IMR-90 (cell line): ENCODE measurements at regions not wholly inside any gene's neighbourhood (a gene's known extent, or its start where the extent isn't known, plus 50 kb on each side); places are given as distances from the start of the nearest gene placed in this dataset.

ENCODE experiments used
- CEBPB ChIP-seq: IDR thresholded peaks from 2 replicates; pipeline ENCODE4 v1.6.1; 2012; ENCODE audit warnings: low read depth, low read length, improper control_type of control experiment
- CTCF ChIP-seq: conservative IDR thresholded peaks from 2 replicates; pipeline ENCODE4 v1.5.1; 2012; ENCODE audit warnings: mild to moderate bottlenecking, low read depth, low read length, improper control_type of control experiment
- FOS ChIP-seq: fragments of 150-350 bp; IDR thresholded peaks from 2 replicates; pipeline ENCODE4 v1.6.1; 2016; ENCODE audit warnings: low read depth, low read length
- MAZ ChIP-seq: IDR thresholded peaks from 2 replicates; pipeline ENCODE4 v1.6.1; 2012; ENCODE audit warnings: low read depth, mild to moderate bottlenecking, low read length, improper control_type of control experiment, moderate library complexity, borderline replicate concordance
- MXI1 ChIP-seq: IDR thresholded peaks from 2 replicates; pipeline ENCODE4 v1.6.1; 2012; ENCODE audit warnings: low read depth, mild to moderate bottlenecking, low read length, moderate library complexity, borderline replicate concordance
- POLR2A ChIP-seq: IDR thresholded peaks from 2 replicates; pipeline ENCODE4 v1.6.1; 2012; ENCODE audit warnings: mild to moderate bottlenecking, low read depth, low read length
- RAD21 ChIP-seq: IDR thresholded peaks from 2 replicates; pipeline ENCODE4 v1.6.1; 2012; ENCODE audit warnings: low read length, improper control_type of control experiment
- RFX5 ChIP-seq: IDR thresholded peaks from 2 replicates; pipeline ENCODE4 v1.8.0; 2012; ENCODE audit warnings: low read depth, mild to moderate bottlenecking, low read length, moderate library complexity
- SMC3 ChIP-seq: fragments of 150-350 bp; IDR thresholded peaks from 2 replicates; pipeline ENCODE4 v1.6.1; 2016; ENCODE audit warnings: low read depth, mild to moderate bottlenecking, antibody characterized with exemption, low read length, moderate library complexity
- USF2 ChIP-seq: fragments of 150-350 bp; IDR thresholded peaks from 2 replicates; pipeline ENCODE4 v1.6.1; 2017; ENCODE audit warnings: mild to moderate bottlenecking, antibody characterized with exemption, low read length, low read depth

- no peak for TF ChIP-seq RAD21
- TF ChIP-seq SMC3, result no peak
- no peak for TF ChIP-seq RFX5
- TF ChIP-seq CTCF, result no peak
- no peak for TF ChIP-seq POLR2A
- no peak for TF ChIP-seq FOS
- TF ChIP-seq USF2, result no peak
- TF ChIP-seq MAZ, result no peak
- TF ChIP-seq MXI1, result no peak
- TF ChIP-seq CEBPB, result no peak
These were observed 146.3 kb upstream of the L3MBTL4 start for GRCh38 chr18:6561016-6561415.
